ENCODE measurements at regions not wholly inside any gene's neighbourhood (a gene's known extent, or its start where the extent isn't known, plus 50 kb on each side); places are given as distances from the start of the nearest gene placed in this dataset.

- Histone ChIP-seq H3K4me2 (replicated peaks; ENCODE audit: extremely low read depth, low read length, poor library complexity, severe bottlenecking) (no peak overlapping the region), H3K27me3 (ENCODE audit: control insufficient read depth in 2 of 2, insufficient read depth in 2 of 2, low read length in 2 of 2) (no peaks in the 10 kb centered on the region), H3K9ac (ENCODE audit: insufficient read depth, low read length, poor library complexity, severe bottlenecking) (no peak overlapping the region), H3K9me3 (replicated peaks in 1 of 2; ENCODE audit: control insufficient read depth in 1 of 2, insufficient read depth in 1 of 2, low read length in 2 of 2) (no peaks in the 10 kb centered on the region), H3K79me2 (ENCODE audit: insufficient read depth, low read length) (no peaks in the 10 kb centered on the region), H3K36me3 (replicated peaks in 1 of 2; ENCODE audit: control insufficient read depth in 1 of 2, insufficient read depth in 2 of 2, low read length in 2 of 2) (no peaks in the 10 kb centered on the region), H3K4me3 (replicated peaks in 1 of 3; ENCODE audit: low read depth in 2 of 3, low read length in 3 of 3) (no peak overlapping the region), H2AFZ (ENCODE audit: insufficient read depth, low read depth, low read length, poor library complexity, severe bottlenecking) (no peak overlapping the region), H3K27ac (ENCODE audit: low read depth in 1 of 2, low read length in 2 of 2) (no peak overlapping the region), H4K20me1 (ENCODE audit: insufficient read depth, low read length) (no peaks in the 10 kb centered on the region), H3K4me1 (ENCODE audit: control insufficient read depth in 1 of 2, insufficient read depth in 2 of 2, low read length in 2 of 2) (no peaks in the 10 kb centered on the region)
- DNase-seq, result no peak
- Mint-ChIP-seq H3K4me3 (no peak overlapping the region), H3K36me3 (no peaks in the 10 kb centered on the region), H3K27me3 (ENCODE audit: low read depth in 3 of 3) (peaks cover 0 to 2% (median 0%) of the 10 kb centered on the region in 3 donors), H3K27ac (no peak overlapping the region), H3K4me1 (no peaks in the 10 kb centered on the region), H3K9me3 (peaks cover 0 to 3% (median 0%) of the 10 kb centered on the region in 7 donors)
- WGBS (ENCODE audit: insufficient coverage), result 91% methylated on average over 7 of the region's 7 CpGs
- intact Hi-C loops (cut with micrococcal nuclease), result no loop called here
- no peak for TF ChIP-seq CTCF (IDR thresholded peaks at IDR 0.05)
Observed at GRCh38 chr2:18740474-18740881, 151.1 kb upstream of the NT5C1B start.

GRCh38 chr2:18731666-18732065 lies 142.3 kb upstream of the NT5C1B start:
- Histone ChIP-seq H3K4me1 (ENCODE audit: control insufficient read depth in 1 of 2, insufficient read depth in 2 of 2, low read length in 2 of 2) (no peaks in the 10 kb centered on the region), H3K4me3 (replicated peaks in 1 of 3; ENCODE audit: low read depth in 2 of 3, low read length in 3 of 3) (no peak overlapping the region), H3K4me2 (replicated peaks; ENCODE audit: extremely low read depth, low read length, poor library complexity, severe bottlenecking) (no peak overlapping the region), H3K27ac (ENCODE audit: low read depth in 1 of 2, low read length in 2 of 2) (no peak overlapping the region), H3K79me2 (ENCODE audit: insufficient read depth, low read length) (no peaks in the 10 kb centered on the region), H3K9ac (ENCODE audit: insufficient read depth, low read length, poor library complexity, severe bottlenecking) (no peak overlapping the region), H2AFZ (ENCODE audit: insufficient read depth, low read depth, low read length, poor library complexity, severe bottlenecking) (no peak overlapping the region), H3K27me3 (ENCODE audit: control insufficient read depth in 2 of 2, insufficient read depth in 2 of 2, low read length in 2 of 2) (no peaks in the 10 kb centered on the region), H4K20me1 (ENCODE audit: insufficient read depth, low read length) (no peaks in the 10 kb centered on the region), H3K36me3 (replicated peaks in 1 of 2; ENCODE audit: control insufficient read depth in 1 of 2, insufficient read depth in 2 of 2, low read length in 2 of 2) (no peaks in the 10 kb centered on the region), H3K9me3 (replicated peaks in 1 of 2; ENCODE audit: control insufficient read depth in 1 of 2, insufficient read depth in 1 of 2, low read length in 2 of 2) (no peaks in the 10 kb centered on the region)
- no peak for DNase-seq
- intact Hi-C loops (cut with micrococcal nuclease), result no loop called here
- H3K27ac Mint-ChIP-seq, result no peak overlapping the region
- peaks cover 0 to 10% (median 3%) of the 10 kb centered on the region in 7 donors for H3K9me3 Mint-ChIP-seq
- WGBS (ENCODE audit: insufficient coverage), result no CpG with 5 or more reads among the region's 2 CpGs
- H3K4me3 Mint-ChIP-seq, result no peak overlapping the region
- TF ChIP-seq CTCF (IDR thresholded peaks at IDR 0.05), result no peak
- H3K4me1 Mint-ChIP-seq, result no peaks in the 10 kb centered on the region
- no peaks in the 10 kb centered on the region for H3K27me3 Mint-ChIP-seq (ENCODE audit: low read depth in 3 of 3)
- no peaks in the 10 kb centered on the region for H3K36me3 Mint-ChIP-seq

Data from CD14-positive monocyte (primary cell).